K562 (cell line): ENCODE measurements at regions not wholly inside any gene's neighbourhood (a gene's known extent, or its start where the extent isn't known, plus 50 kb on each side); places are given as distances from the start of the nearest gene placed in this dataset.

ENCODE experiments used
- CBFB ChIP-seq: sonication (generic); formaldehyde crosslinking; IDR thresholded peaks from 2 replicates; pipeline ENCODE4 v1.4.0; 2020; ENCODE audit warnings: mild to moderate bottlenecking, missing genetic modification reagents
- CHCHD3 ChIP-seq: fragments of 250-450 bp; sonication (Bioruptor Pico); IDR thresholded peaks from 2 replicates; pipeline ENCODE4 v2.1.2; 2022; ENCODE audit warnings: mild to moderate bottlenecking
- FOXK1 ChIP-seq: sonication (generic); formaldehyde crosslinking; IDR thresholded peaks from 2 replicates; pipeline ENCODE4 v1.8.0; 2022; ENCODE audit warnings: missing genetic modification reagents, mild to moderate bottlenecking, borderline replicate concordance
- MTA2 ChIP-seq: fragments of 450-650 bp; IDR thresholded peaks from 2 replicates; pipeline ENCODE4 v1.6.1; 2016; ENCODE audit warnings: low read depth
- RUNX1 ChIP-seq: sonication (generic); IDR thresholded peaks from 2 replicates; pipeline ENCODE4 v1.6.1; 2016; ENCODE audit warnings: antibody characterized with exemption, low read depth
- SAFB2 ChIP-seq: fragments of 200-400 bp; formaldehyde crosslinking; IDR thresholded peaks from 2 replicates; pipeline ENCODE4 v1.6.1; 2018; ENCODE audit warnings: borderline replicate concordance, low read length, low read depth, moderate library complexity; ENCODE audit not compliant: severe bottlenecking
- SIX5 ChIP-seq, 2 experiments: IDR thresholded peaks; 2 replicates each; pipeline ENCODE4 v1.6.1; 2011; ENCODE audit warnings: low read length in 2 of 2, borderline replicate concordance in 1 of 2, low read depth in 1 of 2, mild to moderate bottlenecking in 1 of 2, moderate library complexity in 1 of 2; ENCODE audit not compliant: insufficient read depth in 1 of 2
- ZBTB40 ChIP-seq, 2 experiments: fragments of 450-650 bp in 1 of 2; sonication (generic) in 1 of 2; formaldehyde crosslinking in 1 of 2; IDR thresholded peaks; 2 replicates each; pipeline versions ENCODE4 v1.7.1 to v1.9.0; 2016 to 2022; ENCODE audit warnings: inconsistent platforms in 1 of 2, mild to moderate bottlenecking in 1 of 2, missing genetic modification reagents in 1 of 2
- ZNF444 ChIP-seq: fragments of 250-450 bp; sonication (Bioruptor Pico); IDR thresholded peaks from 2 replicates; pipeline ENCODE4 v1.4.0; 2020; ENCODE audit warnings: mild to moderate bottlenecking, moderate library complexity
- ZNF512 ChIP-seq: IDR thresholded peaks from 2 replicates; pipeline ENCODE4 v1.6.1; 2016; ENCODE audit warnings: missing genetic modification characterization, missing compliant biosample characterization
- ZNF551 ChIP-seq: fragments of 250-450 bp; sonication (Bioruptor Pico); IDR thresholded peaks from 2 replicates; pipeline ENCODE4 v1.5.0; 2021; ENCODE audit warnings: mild to moderate bottlenecking, moderate library complexity
- ZNF655 ChIP-seq: fragments of 250-450 bp; sonication (Bioruptor Pico); IDR thresholded peaks from 2 replicates; pipeline ENCODE4 v1.5.0; 2021

- TF ChIP-seq ZNF512 (tag) (no peak), ZNF655 (CRISPR knock-in tag) (no peak), FOXK1 (CRISPR knock-in tag) (0 out of 2 replicates have a peak, but pooled peaks have one; percentile 21), ZBTB40 (IDR thresholded peaks at IDR 0.05) (no peak), ZBTB40 (CRISPR knock-in tag; IDR thresholded peaks at IDR 0.05) (no peak), CBFB (CRISPR knock-in tag) (no peak), SIX5 (IDR thresholded peaks at IDR 0.05; ENCODE audit: borderline replicate concordance in 1 of 2, insufficient read depth in 1 of 2, low read depth in 1 of 2, low read length in 2 of 2) (no peak), ZNF444 (CRISPR knock-in tag) (no peak), MTA2 (0 out of 2 replicates have a peak, but pooled peaks have one; percentile 31), CHCHD3 (CRISPR knock-in tag) (no peak), RUNX1 (no peak), ZNF551 (no peak), SAFB2 (no peak)
Observed at GRCh38 chr9:129495620-129496472, 125.1 kb downstream of the C9orf50 start (continued).
